ENCODE measurements at regions not wholly inside any gene's neighbourhood (a gene's known extent, or its start where the extent isn't known, plus 50 kb on each side); places are given as distances from the start of the nearest gene placed in this dataset.

GRCh38 chr2:120455390-120455789 lies 109.5 kb downstream of the INHBB start:
- DNase-seq (ENCODE audit: low read depth), result peak; percentile 24

- DNase-seq (ENCODE audit: low read depth), result no peak
Measured at GRCh38 chr2:120456867-120457266, 110.9 kb downstream of the INHBB start.

- DNase-seq (ENCODE audit: low read depth), result no peak
Measured at GRCh38 chr2:120460511-120460910, 114.6 kb downstream of the INHBB start.

GRCh38 chr2:120461092-120461491 lies 115.2 kb downstream of the INHBB start:
- DNase-seq (ENCODE audit: low read depth), result no peak

GRCh38 chr2:120461546-120462537 lies 115.9 kb downstream of the INHBB start:
- DNase-seq (ENCODE audit: low read depth), result no peak

GRCh38 chr2:120463527-120463926 lies 117.6 kb downstream of the INHBB start:
- DNase-seq (ENCODE audit: low read depth), result no peak

- no peak for DNase-seq (ENCODE audit: low read depth)
Measured at GRCh38 chr2:120463996-120464395, 118.1 kb downstream of the INHBB start.

- DNase-seq (ENCODE audit: low read depth), result no peak
Measured at GRCh38 chr2:120464448-120464931, 118.6 kb downstream of the INHBB start.

- DNase-seq (ENCODE audit: low read depth), result no peak
Measured at GRCh38 chr2:120465012-120465700, 119.2 kb downstream of the INHBB start.

- DNase-seq (ENCODE audit: low read depth), result no peak
Measured at GRCh38 chr2:120465701-120465988, 119.7 kb downstream of the INHBB start.

- DNase-seq (ENCODE audit: low read depth), result no peak
Measured at GRCh38 chr2:120465989-120466703, 120.2 kb downstream of the INHBB start.

- peak; percentile 45 for DNase-seq (ENCODE audit: low read depth)
Measured at GRCh38 chr2:120466704-120467054, 120.7 kb downstream of the INHBB start.

GRCh38 chr2:120468136-120468535 lies 122.2 kb downstream of the INHBB start:
- DNase-seq (ENCODE audit: low read depth), result no peak

- peak; percentile 52 for DNase-seq (ENCODE audit: low read depth)
Measured at GRCh38 chr2:120469426-120469825, 123.5 kb downstream of the INHBB start.

GRCh38 chr2:120470041-120470965 lies 124.4 kb downstream of the INHBB start:
- peak; percentile 99 for DNase-seq (ENCODE audit: low read depth)

GRCh38 chr2:120471166-120471565 lies 125.2 kb downstream of the INHBB start:
- no peak for DNase-seq (ENCODE audit: low read depth)

GRCh38 chr2:120472031-120472430 lies 126.1 kb downstream of the INHBB start:
- DNase-seq (ENCODE audit: low read depth), result no peak

- DNase-seq (ENCODE audit: low read depth), result peak; percentile 26
Measured at GRCh38 chr2:120472891-120473309, 127.0 kb downstream of the INHBB start.

- DNase-seq (ENCODE audit: low read depth), result no peak
Measured at GRCh38 chr2:120473522-120474271, 127.8 kb downstream of the INHBB start.

- no peak for DNase-seq (ENCODE audit: low read depth)
Measured at GRCh38 chr2:120474486-120474885, 128.6 kb downstream of the INHBB start.

GRCh38 chr2:120476141-120476540 lies 130.2 kb downstream of the INHBB start:
- DNase-seq (ENCODE audit: low read depth), result no peak

Measured in fibroblast of gingiva (primary cell).